WTC11 (cell line): ENCODE measurements at regions not wholly inside any gene's neighbourhood (a gene's known extent, or its start where the extent isn't known, plus 50 kb on each side); places are given as distances from the start of the nearest gene placed in this dataset.

ENCODE experiments used
- ATF1 ChIP-seq: sonication (generic); formaldehyde crosslinking; IDR thresholded peaks from 2 replicates; pipeline ENCODE4 v1.8.1; 2023; ENCODE audit warnings: mild to moderate bottlenecking, moderate library complexity, missing genetic modification reagents
- E2F5 ChIP-seq: sonication (generic); formaldehyde crosslinking; IDR thresholded peaks from 2 replicates; pipeline ENCODE4 v1.8.1; 2022; ENCODE audit warnings: mild to moderate bottlenecking, moderate library complexity, missing genetic modification reagents
- FOXP1 ChIP-seq: sonication (generic); formaldehyde crosslinking; IDR thresholded peaks from 2 replicates; pipeline ENCODE4 v1.8.0; 2022; ENCODE audit warnings: missing genetic modification reagents, mild to moderate bottlenecking, moderate library complexity, borderline replicate concordance
- JUN ChIP-seq: sonication (generic); formaldehyde crosslinking; IDR thresholded peaks from 2 replicates; pipeline ENCODE4 v1.8.0; 2023; ENCODE audit warnings: mild to moderate bottlenecking, missing genetic modification reagents
- NFYB ChIP-seq: sonication (generic); formaldehyde crosslinking; conservative IDR thresholded peaks from 2 replicates; pipeline ENCODE4 v1.8.0; 2022; ENCODE audit warnings: low read depth, missing genetic modification reagents
- ZNF138 ChIP-seq: sonication (generic); formaldehyde crosslinking; conservative IDR thresholded peaks from 2 replicates; pipeline ENCODE4 v1.8.1; 2022; ENCODE audit warnings: mild to moderate bottlenecking, moderate library complexity, missing genetic modification reagents
- TF ChIP-seq, protein P1 (sequence below): fragments of 200-600 bp; IDR thresholded peaks from 2 replicates; pipeline ENCODE4 v1.8.0; 2022; ENCODE audit warnings: antibody characterized with exemption

- TF ChIP-seq ZNF138 (CRISPR knock-in tag) (no peak), FOXP1 (CRISPR knock-in tag) (no peak), JUN (CRISPR knock-in tag) (no peak), ATF1 (no peak), NFYB (CRISPR knock-in tag) (no peak), E2F5 (CRISPR knock-in tag) (no peak)
- TF ChIP-seq, protein P1, sequence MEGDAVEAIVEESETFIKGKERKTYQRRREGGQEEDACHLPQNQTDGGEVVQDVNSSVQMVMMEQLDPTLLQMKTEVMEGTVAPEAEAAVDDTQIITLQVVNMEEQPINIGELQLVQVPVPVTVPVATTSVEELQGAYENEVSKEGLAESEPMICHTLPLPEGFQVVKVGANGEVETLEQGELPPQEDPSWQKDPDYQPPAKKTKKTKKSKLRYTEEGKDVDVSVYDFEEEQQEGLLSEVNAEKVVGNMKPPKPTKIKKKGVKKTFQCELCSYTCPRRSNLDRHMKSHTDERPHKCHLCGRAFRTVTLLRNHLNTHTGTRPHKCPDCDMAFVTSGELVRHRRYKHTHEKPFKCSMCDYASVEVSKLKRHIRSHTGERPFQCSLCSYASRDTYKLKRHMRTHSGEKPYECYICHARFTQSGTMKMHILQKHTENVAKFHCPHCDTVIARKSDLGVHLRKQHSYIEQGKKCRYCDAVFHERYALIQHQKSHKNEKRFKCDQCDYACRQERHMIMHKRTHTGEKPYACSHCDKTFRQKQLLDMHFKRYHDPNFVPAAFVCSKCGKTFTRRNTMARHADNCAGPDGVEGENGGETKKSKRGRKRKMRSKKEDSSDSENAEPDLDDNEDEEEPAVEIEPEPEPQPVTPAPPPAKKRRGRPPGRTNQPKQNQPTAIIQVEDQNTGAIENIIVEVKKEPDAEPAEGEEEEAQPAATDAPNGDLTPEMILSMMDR = no peak
Measured at GRCh38 chr21:16287046-16287445, 557.3 kb downstream of the USP25 start.
